ENCODE measurements at regions not wholly inside any gene's neighbourhood (a gene's known extent, or its start where the extent isn't known, plus 50 kb on each side); places are given as distances from the start of the nearest gene placed in this dataset.

DNA sequence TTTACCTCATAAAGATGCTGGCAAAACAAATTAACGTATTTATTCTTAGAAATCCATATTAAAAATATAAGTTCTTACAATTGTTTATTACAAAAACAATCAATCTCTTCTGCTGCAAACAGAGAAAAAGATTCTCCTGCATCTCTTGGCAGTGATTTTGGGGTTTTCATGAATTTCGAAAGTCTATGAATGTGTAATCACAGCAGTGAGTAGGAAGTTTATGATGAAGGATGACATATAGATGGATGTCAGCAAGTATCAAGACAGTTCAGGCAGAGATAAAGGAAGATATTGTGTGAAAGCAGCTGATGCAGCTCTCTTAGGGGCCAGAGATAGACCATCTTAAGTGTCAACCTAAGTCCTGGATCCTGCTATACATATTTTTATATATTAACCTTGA is 196.9 kb upstream of the BANK1 start:
- in situ Hi-C loops (cut with HindIII; ENCODE audit: extremely low pct_ligation_motif_present, low pct_unique_long_range_greater_than_20kb), result no loop called here
- no peak for ATAC-seq
- intact Hi-C loops (cut with micrococcal nuclease; ENCODE audit: unreplicated experiment), result no loop called here

More for the DNA sequence above, 196.9 kb upstream of the BANK1 start:
- no peak for DNase-seq (ENCODE audit: low spot score)
- H3K9ac ChIP-seq (ENCODE audit: insufficient read depth, low read depth, low read length), result no peak overlapping the region
- H3K4me2 ChIP-seq (ENCODE audit: low read depth, low read length), result no peak overlapping the region
- no peaks in the 10 kb centered on the region for H3K36me3 ChIP-seq (replicated peaks in 1 of 2; ENCODE audit: control insufficient read depth in 1 of 2, insufficient read depth in 2 of 2, low read length in 2 of 2)
- FAIRE-seq, result no peak
- no peaks in the 10 kb centered on the region for H4K20me1 ChIP-seq (ENCODE audit: insufficient read depth, low read length)
- CTCF ChIA-PET (ENCODE audit: low intra/inter-chr PET ratio, low total read pairs), result no interaction called here
- H2AFZ ChIP-seq (ENCODE audit: low read length), result no peak overlapping the region
- no peaks in the 10 kb centered on the region for H3K27me3 ChIP-seq (ENCODE audit: control insufficient read depth in 1 of 2, insufficient read depth in 2 of 2, low read length in 2 of 2)
- no peak overlapping the region for H3K4me3 ChIP-seq (replicated peaks in 1 of 3; ENCODE audit: insufficient read depth in 1 of 3, low read depth in 2 of 3, low read length in 3 of 3)
- no peak overlapping the region for H3K27ac ChIP-seq (ENCODE audit: extremely low read length, insufficient read depth, low read length)
- POLR2A ChIA-PET, result no interaction called here
- 2% methylated on average over 2 of the region's 2 CpGs for WGBS (ENCODE audit: low lambda C conversion rate)
- H3K9me3 ChIP-seq (ENCODE audit: low read length), result no peaks in the 10 kb centered on the region
- no peaks in the 10 kb centered on the region for H3K79me2 ChIP-seq (ENCODE audit: insufficient read depth, low read length)
- TF ChIP-seq, protein P1, sequence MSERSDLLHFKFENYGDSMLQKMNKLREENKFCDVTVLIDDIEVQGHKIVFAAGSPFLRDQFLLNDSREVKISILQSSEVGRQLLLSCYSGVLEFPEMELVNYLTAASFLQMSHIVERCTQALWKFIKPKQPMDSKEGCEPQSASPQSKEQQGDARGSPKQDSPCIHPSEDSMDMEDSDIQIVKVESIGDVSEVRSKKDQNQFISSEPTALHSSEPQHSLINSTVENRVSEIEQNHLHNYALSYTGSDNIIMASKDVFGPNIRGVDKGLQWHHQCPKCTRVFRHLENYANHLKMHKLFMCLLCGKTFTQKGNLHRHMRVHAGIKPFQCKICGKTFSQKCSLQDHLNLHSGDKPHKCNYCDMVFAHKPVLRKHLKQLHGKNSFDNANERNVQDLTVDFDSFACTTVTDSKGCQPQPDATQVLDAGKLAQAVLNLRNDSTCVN (CRISPR knock-in tag; IDR thresholded peaks at IDR 0.05; ENCODE audit: borderline replicate concordance), result no peak
- TF ChIP-seq ZNF274 (CRISPR knock-in tag; IDR thresholded peaks at IDR 0.05), result no peak
- TF ChIP-seq ARID2 (CRISPR knock-in tag; IDR thresholded peaks at IDR 0.05; ENCODE audit: borderline replicate concordance), result no peak
- no peak for TF ChIP-seq RFXAP (CRISPR knock-in tag; IDR thresholded peaks at IDR 0.05; ENCODE audit: borderline replicate concordance)
- no peak for TF ChIP-seq ELF3 (CRISPR knock-in tag; IDR thresholded peaks at IDR 0.05)
- no peak for TF ChIP-seq ZNF292 (CRISPR knock-in tag; IDR thresholded peaks at IDR 0.05; ENCODE audit: borderline replicate concordance, low read depth)
- no peak for TF ChIP-seq CBX5 (CRISPR knock-in tag; IDR thresholded peaks at IDR 0.05; ENCODE audit: borderline replicate concordance)
- TF ChIP-seq ZNF143 (CRISPR knock-in tag; IDR thresholded peaks at IDR 0.05), result no peak
- no peak for TF ChIP-seq ARID3A (IDR thresholded peaks at IDR 0.05; ENCODE audit: low read depth, low read length)
- no peak for TF ChIP-seq MED1 (CRISPR knock-in tag; IDR thresholded peaks at IDR 0.05)
- TF ChIP-seq ZBTB20 (CRISPR knock-in tag; IDR thresholded peaks at IDR 0.05; ENCODE audit: borderline replicate concordance, low read depth), result no peak
- no peak for TF ChIP-seq NPAS2 (CRISPR knock-in tag; IDR thresholded peaks at IDR 0.05; ENCODE audit: borderline replicate concordance)
- TF ChIP-seq SNAPC2 (CRISPR knock-in tag; IDR thresholded peaks at IDR 0.05), result no peak
- TF ChIP-seq KDM5A (IDR thresholded peaks at IDR 0.05; ENCODE audit: borderline replicate concordance, low read length), result no peak
- no peak for TF ChIP-seq CEBPG (CRISPR knock-in tag; IDR thresholded peaks at IDR 0.05)
- no peak for TF ChIP-seq CBFB (CRISPR knock-in tag; IDR thresholded peaks at IDR 0.05)
- no peak for TF ChIP-seq PHF20 (CRISPR knock-in tag; IDR thresholded peaks at IDR 0.05)
- TF ChIP-seq TMF1 (CRISPR knock-in tag; IDR thresholded peaks at IDR 0.05; ENCODE audit: low read depth), result no peak
- TF ChIP-seq GTF3A (CRISPR knock-in tag; conservative IDR thresholded peaks at IDR 0.05), result no peak
- no peaks in the 10 kb centered on the region for H3K4me1 ChIP-seq (ENCODE audit: insufficient read depth, low read length)
- no TSS peak for BruUV-seq (replicated peaks)
